Neural cell (in vitro differentiated cells): ENCODE measurements at regions not wholly inside any gene's neighbourhood (a gene's known extent, or its start where the extent isn't known, plus 50 kb on each side); places are given as distances from the start of the nearest gene placed in this dataset.
"Not testable (repeated sequence)": the region's sequence is repeated elsewhere in the genome, so short reads cannot be mapped to it uniquely, and the experiment has no call there.

Experiments
- H2AFZ ChIP-seq: fragments of 200-600, 300-800 bp; sonication (generic), shearing (Covaris generic); 2 replicates; pipeline ENCODE4 v1.6.0; 2014; ENCODE audit warnings: low read depth, mild to moderate bottlenecking, antibody characterized with exemption, low read length, moderate library complexity
- H3F3A ChIP-seq: fragments of 200-600 bp; shearing (Covaris generic); 2 replicates; pipeline ENCODE4 v1.6.1; 2016; ENCODE audit warnings: mild to moderate bottlenecking, moderate library complexity, mixed read lengths, antibody characterized with exemption, low read length; ENCODE audit not compliant: insufficient read depth, poor library complexity, severe bottlenecking
- H3K27ac ChIP-seq: fragments of 200-600, 300-800 bp; sonication (generic), shearing (Covaris generic); 2 replicates; pipeline ENCODE4 v1.5.1; 2014; ENCODE audit warnings: mild to moderate bottlenecking, low read length, moderate library complexity
- H3K27me3 ChIP-seq: fragments of 300-800, 200-600 bp; sonication (generic), shearing (Covaris generic); 2 replicates; pipeline ENCODE4 v1.6.0; 2014; ENCODE audit warnings: mild to moderate bottlenecking, low read depth, low read length, moderate library complexity; ENCODE audit not compliant: insufficient read depth
- H3K36me3 ChIP-seq: fragments of 300-800, 200-600 bp; sonication (generic), shearing (Covaris generic); 2 replicates; pipeline ENCODE4 v1.5.1; 2014; ENCODE audit warnings: mild to moderate bottlenecking, antibody characterized with exemption, low read length, moderate library complexity; ENCODE audit not compliant: insufficient read depth
- H3K4me2 ChIP-seq: fragments of 300-800, 200-600 bp; sonication (generic), shearing (Covaris generic); 2 replicates; pipeline ENCODE4 v1.6.0; 2014; ENCODE audit warnings: mild to moderate bottlenecking, low read length
- H3K4me3 ChIP-seq: fragments of 300-800, 200-600 bp; sonication (generic), shearing (Covaris generic); 2 replicates; pipeline ENCODE4 v1.5.1; 2014; ENCODE audit warnings: mild to moderate bottlenecking, low read length, moderate library complexity
- H3K79me2 ChIP-seq: fragments of 200-600 bp; shearing (Covaris generic); replicated peaks from 2 replicates; pipeline ENCODE4 v1.6.0; 2014; ENCODE audit warnings: mild to moderate bottlenecking, low read length, moderate library complexity; ENCODE audit not compliant: insufficient read depth
- H3K9ac ChIP-seq: fragments of 300-800, 200-600 bp; sonication (generic), shearing (Covaris generic); 2 replicates; pipeline ENCODE4 v1.6.1; 2016; ENCODE audit warnings: mild to moderate bottlenecking, low read length, mixed read lengths
- H3K9me2 ChIP-seq: fragments of 200-600 bp; shearing (Covaris generic); 2 replicates; pipeline ENCODE4 v1.6.1; 2016; ENCODE audit warnings: mild to moderate bottlenecking, low read length, mixed read lengths; ENCODE audit not compliant: insufficient read depth
- H3K9me3 ChIP-seq: fragments of 200-600, 300-800 bp; sonication (generic), shearing (Covaris generic); 2 replicates; pipeline ENCODE4 v1.6.1; 2016; ENCODE audit warnings: mild to moderate bottlenecking, mixed run types, low read length, moderate library complexity, mixed read lengths
- H4K20me1 ChIP-seq: fragments of 200-600 bp; shearing (Covaris generic); 2 replicates; pipeline ENCODE4 v1.6.1; 2016; ENCODE audit warnings: mild to moderate bottlenecking, mixed run types; ENCODE audit not compliant: insufficient read depth
- CTCF ChIP-seq: fragments of 450-650 bp; IDR thresholded peaks from 2 replicates; pipeline ENCODE4 v1.5.1; 2014; ENCODE audit warnings: antibody characterized with exemption, mild to moderate bottlenecking, moderate library complexity; ENCODE audit not compliant: poor library complexity, severe bottlenecking
- EP300 ChIP-seq: fragments of 450-650 bp; conservative IDR thresholded peaks from 2 replicates; pipeline ENCODE4 v1.6.1; 2014; ENCODE audit warnings: antibody characterized with exemption, mild to moderate bottlenecking, moderate library complexity; ENCODE audit not compliant: poor library complexity, severe bottlenecking
- EZH2 ChIP-seq: fragments of 200-600, 300-800 bp; shearing (Covaris generic), sonication (generic); IDR thresholded peaks from 2 replicates; pipeline ENCODE4 v1.6.1; 2014; ENCODE audit warnings: antibody characterized with exemption, low read length, borderline replicate concordance, mild to moderate bottlenecking; ENCODE audit not compliant: insufficient read depth, poor library complexity, severe bottlenecking
- MXI1 ChIP-seq: fragments of 450-650 bp; conservative IDR thresholded peaks from 2 replicates; pipeline ENCODE4 v1.6.1; 2014; ENCODE audit warnings: antibody characterized with exemption, mild to moderate bottlenecking; ENCODE audit not compliant: poor library complexity, severe bottlenecking
- POLR2AphosphoS5 ChIP-seq: IDR thresholded peaks from 2 replicates; pipeline ENCODE4 v1.6.1; 2012
- RAD21 ChIP-seq: fragments of 450-650 bp; conservative IDR thresholded peaks from 2 replicates; pipeline ENCODE4 v1.6.1; 2014; ENCODE audit warnings: antibody characterized with exemption, mild to moderate bottlenecking, moderate library complexity
- REST ChIP-seq: IDR thresholded peaks from 2 replicates; pipeline ENCODE4 v1.6.1; 2012; ENCODE audit warnings: borderline replicate concordance
- SMC3 ChIP-seq: fragments of 450-650 bp; conservative IDR thresholded peaks from 2 replicates; pipeline ENCODE4 v1.6.1; 2014; ENCODE audit warnings: antibody characterized with exemption, mild to moderate bottlenecking, moderate library complexity; ENCODE audit not compliant: poor library complexity
- TAF1 ChIP-seq: IDR thresholded peaks from 2 replicates; pipeline ENCODE4 v1.6.1; 2012; ENCODE audit warnings: low read depth

GRCh38 chr2:176795823-176796222 lies 416.8 kb upstream of the HNRNPA3 start:
- Histone ChIP-seq H3K79me2 (no peaks in the 10 kb centered on the region), H3K4me3 (no peak overlapping the region), H3K36me3 (no peaks in the 10 kb centered on the region), H2AFZ (no peak overlapping the region), H3K27me3 (no peaks in the 10 kb centered on the region), H3F3A (no peaks in the 10 kb centered on the region), H3K9ac (no peak overlapping the region), H3K9me3 (no peaks in the 10 kb centered on the region), H3K9me2 (no peaks in the 10 kb centered on the region), H4K20me1 (no peaks in the 10 kb centered on the region), H3K27ac (no peak overlapping the region), H3K4me2 (no peak overlapping the region)
- TF ChIP-seq CTCF (no peak), MXI1 (no peak), SMC3 (no peak), TAF1 (no peak), EZH2 (no peak), POLR2AphosphoS5 (no peak), REST (no peak), RAD21 (no peak), EP300 (no peak)

GRCh38 chr2:176796677-176797076 lies 415.9 kb upstream of the HNRNPA3 start:
- not testable (repeated sequence) for H3K27ac ChIP-seq, H3K4me2 ChIP-seq, H3F3A ChIP-seq, H4K20me1 ChIP-seq, H3K9ac ChIP-seq, H3K27me3 ChIP-seq, H3K79me2 ChIP-seq, H3K9me2 ChIP-seq, H3K4me3 ChIP-seq, H3K36me3 ChIP-seq, H3K9me3 ChIP-seq, H2AFZ ChIP-seq

- Histone ChIP-seq H3K9me3 (no peaks in the 10 kb centered on the region), H3F3A (no peaks in the 10 kb centered on the region), H4K20me1 (no peaks in the 10 kb centered on the region), H3K27ac (no peak overlapping the region), H3K36me3 (no peaks in the 10 kb centered on the region), H3K9me2 (no peaks in the 10 kb centered on the region), H3K4me3 (no peak overlapping the region), H3K9ac (no peak overlapping the region), H3K27me3 (no peaks in the 10 kb centered on the region), H3K79me2 (no peaks in the 10 kb centered on the region), H2AFZ (no peak overlapping the region), H3K4me2 (no peak overlapping the region)
- TF ChIP-seq TAF1 (no peak), EZH2 (no peak), SMC3 (no peak), MXI1 (no peak), EP300 (no peak), POLR2AphosphoS5 (no peak), CTCF (no peak), REST (no peak), RAD21 (no peak)
Measured at GRCh38 chr2:176804392-176804791, 408.2 kb upstream of the HNRNPA3 start.
